Fibroblast of skin of right biceps (primary cell): ENCODE measurements at regions not wholly inside any gene's neighbourhood (a gene's known extent, or its start where the extent isn't known, plus 50 kb on each side); places are given as distances from the start of the nearest gene placed in this dataset.
"Not testable (repeated sequence)": the region's sequence is repeated elsewhere in the genome, so short reads cannot be mapped to it uniquely, and the experiment has no call there.

Experiments
- DNase-seq: peaks from one replicate; pipeline ENCODE4 v3.0.0-alpha.2; 2013

GRCh38 chr17:62322313-62322712 lies 58.0 kb upstream of the EFCAB3 start:
- DNase-seq = no peak

GRCh38 chr17:62321451-62321850 lies 58.9 kb upstream of the EFCAB3 start:
- peak; percentile 1 for DNase-seq

GRCh38 chr17:62319846-62320245 lies 60.5 kb upstream of the EFCAB3 start:
- DNase-seq = no peak

GRCh38 chr17:62309396-62309795 lies 71.0 kb upstream of the EFCAB3 start:
- peak; percentile 1 for DNase-seq

- no peak for DNase-seq
Observed at GRCh38 chr17:62307196-62307595, 73.2 kb upstream of the EFCAB3 start.

- no peak for DNase-seq
Observed at GRCh38 chr17:62303476-62303875, 76.9 kb upstream of the EFCAB3 start.

GRCh38 chr17:62300697-62301096 lies 79.7 kb upstream of the EFCAB3 start:
- DNase-seq = no peak

GRCh38 chr17:62275290-62275689 lies 105.1 kb upstream of the EFCAB3 start:
- DNase-seq = not testable (repeated sequence)

GRCh38 chr17:62268361-62268760 lies 112.0 kb upstream of the EFCAB3 start:
- DNase-seq = not testable (repeated sequence)

- not testable (repeated sequence) for DNase-seq
Observed at GRCh38 chr17:62264974-62265373, 115.4 kb upstream of the EFCAB3 start.

GRCh38 chr17:62255791-62256190 lies 124.6 kb upstream of the EFCAB3 start:
- not testable (repeated sequence) for DNase-seq

GRCh38 chr17:62242076-62242475 lies 138.3 kb upstream of the EFCAB3 start:
- DNase-seq = not testable (repeated sequence)

- not testable (repeated sequence) for DNase-seq
Observed at GRCh38 chr17:62239569-62239968, 140.8 kb upstream of the EFCAB3 start.

- DNase-seq = not testable (repeated sequence)
Observed at GRCh38 chr17:62238551-62239338, 141.6 kb upstream of the EFCAB3 start.

- DNase-seq = not testable (repeated sequence)
Observed at GRCh38 chr17:62233822-62234481, 146.4 kb upstream of the EFCAB3 start.

- not testable (repeated sequence) for DNase-seq
Observed at GRCh38 chr17:62231293-62231692, 149.1 kb upstream of the EFCAB3 start.

- DNase-seq = not testable (repeated sequence)
Observed at GRCh38 chr17:62226610-62227240, 153.6 kb upstream of the EFCAB3 start.

GRCh38 chr17:62223585-62223984 lies 156.8 kb upstream of the EFCAB3 start:
- not testable (repeated sequence) for DNase-seq

- no peak for DNase-seq
Observed at GRCh38 chr17:62219221-62219899, 154.3 kb upstream of the MED13 start.

- no peak for DNase-seq
Observed at GRCh38 chr17:62216847-62217246, 151.8 kb upstream of the MED13 start.

- DNase-seq = not testable (repeated sequence)
Observed at GRCh38 chr17:62215891-62216290, 150.8 kb upstream of the MED13 start.

- no peak for DNase-seq
Observed at GRCh38 chr17:62206550-62206949, 141.5 kb upstream of the MED13 start.

GRCh38 chr17:62197156-62197555 lies 132.1 kb upstream of the MED13 start:
- DNase-seq = not testable (repeated sequence)
